Esophagus squamous epithelium (tissue), 4 donors: ENCODE measurements at regions not wholly inside any gene's neighbourhood (a gene's known extent, or its start where the extent isn't known, plus 50 kb on each side); places are given as distances from the start of the nearest gene placed in this dataset.

Source experiments
- CTCF ChIP-seq, 6 experiments: fragments of 450-650 bp in 4 of 6; fragments of 200-600 bp in 2 of 6; sonication (generic) in 2 of 6; IDR thresholded peaks; one replicate each; pipeline ENCODE4 v1.5.1; 2016 to 2019; ENCODE audit warnings: antibody characterized with exemption in 6 of 6, mild to moderate bottlenecking in 4 of 6, moderate library complexity in 4 of 6
- POLR2A ChIP-seq, 4 donors: fragments of 450-650 bp; IDR thresholded peaks; one replicate each; pipeline ENCODE4 v1.6.1; 2017; ENCODE audit warnings: antibody characterized with exemption in 4 of 4, mild to moderate bottlenecking in 4 of 4, moderate library complexity in 3 of 4

GRCh38 chr4:17027495-17027894 is 129.1 kb upstream of the LDB2 start:
- no peak for TF ChIP-seq CTCF (IDR thresholded peaks at IDR 0.05)
- no peak for TF ChIP-seq POLR2A (IDR thresholded peaks at IDR 0.05)
